Vagina (tissue), 2 donors: ENCODE measurements at regions not wholly inside any gene's neighbourhood (a gene's known extent, or its start where the extent isn't known, plus 50 kb on each side); places are given as distances from the start of the nearest gene placed in this dataset.

Experiments
- DNase-seq, 2 donors: peaks; one replicate each; pipeline ENCODE4 v3.0.0-alpha.2; 2017; ENCODE audit errors: extremely low spot score in 2 of 2
- H3K27ac ChIP-seq: fragments of 200-600 bp; sonication (generic); one replicate; pipeline ENCODE4 v1.5.1; 2019
- H3K27me3 ChIP-seq: fragments of 200-600 bp; sonication (generic); one replicate; pipeline ENCODE4 v1.5.1; 2019
- H3K36me3 ChIP-seq, 2 donors: fragments of 200-600 bp; sonication (generic); one replicate each; pipeline ENCODE4 v1.5.1; 2017 to 2019
- H3K4me1 ChIP-seq: fragments of 200-600 bp; sonication (generic); one replicate; pipeline ENCODE4 v1.5.1; 2019
- H3K4me3 ChIP-seq, 2 donors: fragments of 200-600 bp; sonication (generic); 1 replicate in 1 of 2; 2 replicates in 1 of 2; pipeline ENCODE4 v1.5.1; 2016 to 2019
- H3K9me3 ChIP-seq: fragments of 200-600 bp; sonication (generic); one replicate; pipeline ENCODE4 v1.5.1; 2019
- POLR2A ChIP-seq, 2 donors: fragments of 450-650 bp; IDR thresholded peaks; one replicate each; pipeline ENCODE4 v1.6.1; 2017; ENCODE audit warnings: antibody characterized with exemption in 2 of 2, mild to moderate bottlenecking in 2 of 2, moderate library complexity in 2 of 2
- POLR2AphosphoS5 ChIP-seq, 2 donors: sonication (generic); formaldehyde crosslinking; IDR thresholded peaks; one replicate each; pipeline ENCODE4 v1.9.0; 2017; ENCODE audit warnings: antibody characterized with exemption in 2 of 2, mild to moderate bottlenecking in 2 of 2, low read depth in 1 of 2; ENCODE audit not compliant: insufficient read depth in 1 of 2
- intact Hi-C: fragments of 100-400 bp; cut with DNase I; formaldehyde crosslinking; loops from one replicate; pipeline ENCODE4 v1.15.1; 2023
- TF ChIP-seq, protein P1 (sequence below), 3 experiments: fragments of 450-650 bp in 2 of 3; fragments of 200-600 bp in 1 of 3; sonication (generic) in 1 of 3; IDR thresholded peaks; one replicate each; pipeline ENCODE4 v1.5.1; 2017 to 2019; ENCODE audit warnings: antibody characterized with exemption in 3 of 3, mild to moderate bottlenecking in 2 of 3, moderate library complexity in 2 of 3

- TF ChIP-seq, protein P1, sequence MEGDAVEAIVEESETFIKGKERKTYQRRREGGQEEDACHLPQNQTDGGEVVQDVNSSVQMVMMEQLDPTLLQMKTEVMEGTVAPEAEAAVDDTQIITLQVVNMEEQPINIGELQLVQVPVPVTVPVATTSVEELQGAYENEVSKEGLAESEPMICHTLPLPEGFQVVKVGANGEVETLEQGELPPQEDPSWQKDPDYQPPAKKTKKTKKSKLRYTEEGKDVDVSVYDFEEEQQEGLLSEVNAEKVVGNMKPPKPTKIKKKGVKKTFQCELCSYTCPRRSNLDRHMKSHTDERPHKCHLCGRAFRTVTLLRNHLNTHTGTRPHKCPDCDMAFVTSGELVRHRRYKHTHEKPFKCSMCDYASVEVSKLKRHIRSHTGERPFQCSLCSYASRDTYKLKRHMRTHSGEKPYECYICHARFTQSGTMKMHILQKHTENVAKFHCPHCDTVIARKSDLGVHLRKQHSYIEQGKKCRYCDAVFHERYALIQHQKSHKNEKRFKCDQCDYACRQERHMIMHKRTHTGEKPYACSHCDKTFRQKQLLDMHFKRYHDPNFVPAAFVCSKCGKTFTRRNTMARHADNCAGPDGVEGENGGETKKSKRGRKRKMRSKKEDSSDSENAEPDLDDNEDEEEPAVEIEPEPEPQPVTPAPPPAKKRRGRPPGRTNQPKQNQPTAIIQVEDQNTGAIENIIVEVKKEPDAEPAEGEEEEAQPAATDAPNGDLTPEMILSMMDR (IDR thresholded peaks at IDR 0.05) = no peak
- TF ChIP-seq POLR2AphosphoS5 (IDR thresholded peaks at IDR 0.05; ENCODE audit: insufficient read depth in 1 of 2, low read depth in 1 of 2) (no peak), POLR2A (IDR thresholded peaks at IDR 0.05) (no peak)
- H3K27ac ChIP-seq = no peak overlapping the region
- intact Hi-C loops = no loop called here
- no peaks in the 10 kb centered on the region for H3K9me3 ChIP-seq
- DNase-seq = no peak
- no peaks in the 10 kb centered on the region for H3K36me3 ChIP-seq
- H3K27me3 ChIP-seq = no peaks in the 10 kb centered on the region
- no peak overlapping the region for H3K4me3 ChIP-seq
- no peaks in the 10 kb centered on the region for H3K4me1 ChIP-seq
These were observed 130.2 kb downstream of the HTR1B start for GRCh38 chr6:77332915-77333623.

- TF ChIP-seq, protein P1 (IDR thresholded peaks at IDR 0.05) = no peak
- TF ChIP-seq POLR2AphosphoS5 (IDR thresholded peaks at IDR 0.05; ENCODE audit: insufficient read depth in 1 of 2, low read depth in 1 of 2) = no peak
- TF ChIP-seq POLR2A (IDR thresholded peaks at IDR 0.05) = no peak
- DNase-seq = no peak
These were observed 136.6 kb downstream of the HTR1B start for GRCh38 chr6:77326711-77327110.

DNA sequence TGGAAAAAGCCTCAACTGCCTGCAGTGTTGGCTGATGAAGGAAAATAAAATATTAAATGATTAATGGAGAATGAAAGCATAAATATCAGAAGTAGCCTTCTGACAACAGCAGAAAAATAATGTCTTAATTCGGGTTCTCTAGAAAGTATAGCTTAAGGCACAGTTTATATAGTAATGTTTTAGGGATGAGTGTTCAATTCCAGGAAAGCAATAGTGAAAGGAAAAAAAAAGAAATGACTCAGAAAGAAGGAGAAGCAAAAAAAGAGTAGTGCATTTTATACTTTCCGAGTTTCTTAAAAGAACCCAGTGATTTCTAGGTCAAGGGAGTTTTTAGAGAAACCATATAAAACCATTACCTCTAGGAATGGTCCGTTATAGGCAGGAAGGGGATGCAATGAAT, 137.3 kb downstream of the HTR1B start:
- DNase-seq = no peak
- no peak for TF ChIP-seq POLR2A (IDR thresholded peaks at IDR 0.05)
- TF ChIP-seq, protein P1 (IDR thresholded peaks at IDR 0.05) = no peak
- TF ChIP-seq POLR2AphosphoS5 (IDR thresholded peaks at IDR 0.05; ENCODE audit: insufficient read depth in 1 of 2, low read depth in 1 of 2) = no peak
- Histone ChIP-seq H3K4me1 (no peaks in the 10 kb centered on the region), H3K27ac (no peak overlapping the region), H3K27me3 (no peaks in the 10 kb centered on the region), H3K9me3 (no peaks in the 10 kb centered on the region), H3K4me3 (no peak overlapping the region), H3K36me3 (no peaks in the 10 kb centered on the region)
- intact Hi-C loops = no loop called here

More at GRCh38 chr6:77326711-77327110, 136.6 kb downstream of the HTR1B start:
- Histone ChIP-seq H3K27me3 (no peaks in the 10 kb centered on the region), H3K36me3 (no peaks in the 10 kb centered on the region), H3K4me3 (no peak overlapping the region), H3K4me1 (no peaks in the 10 kb centered on the region), H3K9me3 (no peaks in the 10 kb centered on the region), H3K27ac (no peak overlapping the region)
- intact Hi-C loops = no loop called here

GRCh38 chr6:77324866-77325265, 138.4 kb downstream of the HTR1B start:
- Histone ChIP-seq H3K4me3 (no peak overlapping the region), H3K27me3 (no peaks in the 10 kb centered on the region), H3K36me3 (no peaks in the 10 kb centered on the region), H3K9me3 (no peaks in the 10 kb centered on the region), H3K4me1 (no peaks in the 10 kb centered on the region), H3K27ac (no peak overlapping the region)
- DNase-seq = no peak
- intact Hi-C loops = no loop called here
- TF ChIP-seq POLR2A (IDR thresholded peaks at IDR 0.05) (no peak), POLR2AphosphoS5 (IDR thresholded peaks at IDR 0.05; ENCODE audit: insufficient read depth in 1 of 2, low read depth in 1 of 2) (no peak)
- TF ChIP-seq, protein P1 (IDR thresholded peaks at IDR 0.05) = no peak

- DNase-seq = no peak
- no peaks in the 10 kb centered on the region for H3K36me3 ChIP-seq
- no peaks in the 10 kb centered on the region for H3K9me3 ChIP-seq
- no peak overlapping the region for H3K4me3 ChIP-seq
- H3K27me3 ChIP-seq = no peaks in the 10 kb centered on the region
- TF ChIP-seq POLR2AphosphoS5 (IDR thresholded peaks at IDR 0.05; ENCODE audit: insufficient read depth in 1 of 2, low read depth in 1 of 2) (no peak), POLR2A (IDR thresholded peaks at IDR 0.05) (no peak)
- no peak overlapping the region for H3K27ac ChIP-seq
- H3K4me1 ChIP-seq = no peaks in the 10 kb centered on the region
- intact Hi-C loops = no loop called here
These were observed 140.7 kb downstream of the HTR1B start for GRCh38 chr6:77322604-77323003.
